Ishikawa (cell line): ENCODE measurements at regions not wholly inside any gene's neighbourhood (a gene's known extent, or its start where the extent isn't known, plus 50 kb on each side); places are given as distances from the start of the nearest gene placed in this dataset.

Source experiments
- CEBPB ChIP-seq: IDR thresholded peaks from 2 replicates; pipeline ENCODE4 v1.6.1; 2012
- CREB1 ChIP-seq: IDR thresholded peaks from 2 replicates; pipeline ENCODE4 v1.6.1; 2012; ENCODE audit warnings: low read depth
- EGR1 ChIP-seq: IDR thresholded peaks from 2 replicates; pipeline ENCODE4 v1.6.1; 2012
- EP300 ChIP-seq: IDR thresholded peaks from 2 replicates; pipeline ENCODE4 v1.6.1; 2012; ENCODE audit warnings: borderline replicate concordance
- FOXM1 ChIP-seq: IDR thresholded peaks from 2 replicates; pipeline ENCODE4 v1.6.1; 2012; ENCODE audit warnings: low read depth, borderline replicate concordance
- NFIC ChIP-seq: IDR thresholded peaks from 2 replicates; pipeline ENCODE4 v1.6.1; 2012
- RAD21 ChIP-seq: IDR thresholded peaks from 2 replicates; pipeline ENCODE4 v1.6.1; 2012; ENCODE audit warnings: low read depth
- TAF1 ChIP-seq: IDR thresholded peaks from 2 replicates; pipeline ENCODE4 v1.6.1; 2012; ENCODE audit warnings: low read depth, mild to moderate bottlenecking
- TCF12 ChIP-seq: IDR thresholded peaks from 2 replicates; pipeline ENCODE4 v1.6.1; 2012; ENCODE audit warnings: low read depth
- TEAD4 ChIP-seq: IDR thresholded peaks from 2 replicates; pipeline ENCODE4 v1.6.1; 2012
- YY1 ChIP-seq: IDR thresholded peaks from 2 replicates; pipeline ENCODE4 v1.6.1; 2012; ENCODE audit warnings: low read depth
- ZBTB7A ChIP-seq: IDR thresholded peaks from 2 replicates; pipeline ENCODE4 v1.6.1; 2012; ENCODE audit warnings: low read depth
- TF ChIP-seq, protein P1 (sequence below): IDR thresholded peaks from 2 replicates; pipeline ENCODE4 v1.6.1; 2012
- TF ChIP-seq, protein P2 (sequence below): IDR thresholded peaks from 2 replicates; pipeline ENCODE4 v1.6.1; 2012
- TF ChIP-seq, protein P3 (sequence below): IDR thresholded peaks from 2 replicates; pipeline ENCODE4 v1.6.1; 2012; ENCODE audit warnings: low read depth, mild to moderate bottlenecking

DNA sequence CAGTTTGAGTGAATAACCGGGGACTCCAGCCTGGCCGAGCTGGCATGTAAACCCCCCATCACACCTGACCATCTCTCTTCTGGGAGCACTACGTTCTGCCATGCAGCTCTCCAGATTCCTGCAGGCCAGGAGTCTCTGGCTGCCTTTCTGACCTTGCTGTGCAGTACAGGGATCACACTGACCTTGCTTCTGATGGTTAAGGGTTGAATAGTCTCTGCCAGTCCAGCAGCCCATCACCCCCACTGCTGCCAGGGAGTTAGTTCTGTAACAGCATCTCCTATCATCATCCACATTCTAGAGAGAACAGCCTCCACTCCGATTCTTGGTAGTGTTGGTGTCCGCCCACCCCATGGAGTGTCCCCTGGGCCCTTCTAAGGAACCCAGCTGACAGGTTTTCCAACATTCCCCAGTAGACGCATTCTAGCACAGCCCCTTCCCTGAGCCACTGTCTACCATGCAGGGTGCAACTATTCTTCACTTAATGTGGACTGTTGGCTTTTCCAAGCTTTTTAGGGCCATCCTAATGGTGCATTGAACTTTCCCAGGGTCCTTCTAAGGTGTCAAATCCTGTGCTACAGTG lies 109.8 kb downstream of the RIPK4 start:
- TF ChIP-seq CEBPB (no peak), TEAD4 (0 out of 2 replicates have a peak, but pooled peaks have one; percentile 59)

DNA sequence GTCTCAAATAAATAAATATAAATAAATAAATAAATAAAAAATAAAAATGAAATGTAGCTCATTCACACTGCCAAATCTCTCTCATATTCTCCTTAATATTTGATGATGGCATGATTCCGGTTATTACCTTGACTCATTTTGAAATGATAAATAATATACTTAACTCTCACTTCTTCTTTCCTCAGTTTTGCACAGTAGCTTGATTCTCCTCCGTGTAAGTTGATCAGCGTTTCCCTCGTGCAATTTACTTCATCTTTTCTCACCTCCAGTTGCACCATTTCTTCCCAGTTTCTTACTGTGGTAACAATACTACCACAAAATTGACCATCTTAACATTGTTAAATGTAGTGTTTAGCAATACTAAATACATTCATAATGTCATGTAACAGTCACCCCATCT lies 111.6 kb downstream of the RIPK4 start:
- TF ChIP-seq, protein P1, sequence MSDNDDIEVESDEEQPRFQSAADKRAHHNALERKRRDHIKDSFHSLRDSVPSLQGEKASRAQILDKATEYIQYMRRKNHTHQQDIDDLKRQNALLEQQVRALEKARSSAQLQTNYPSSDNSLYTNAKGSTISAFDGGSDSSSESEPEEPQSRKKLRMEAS, result no peak
- no peak for TF ChIP-seq CREB1
- no peak for TF ChIP-seq ZBTB7A
- TF ChIP-seq TEAD4, result no peak
- no peak for TF ChIP-seq NFIC
- no peak for TF ChIP-seq YY1
- no peak for TF ChIP-seq EGR1
- no peak for TF ChIP-seq CEBPB
- no peak for TF ChIP-seq EP300
- no peak for TF ChIP-seq TCF12
- TF ChIP-seq FOXM1, result no peak
- TF ChIP-seq RAD21, result no peak
- no peak for TF ChIP-seq TAF1

DNA sequence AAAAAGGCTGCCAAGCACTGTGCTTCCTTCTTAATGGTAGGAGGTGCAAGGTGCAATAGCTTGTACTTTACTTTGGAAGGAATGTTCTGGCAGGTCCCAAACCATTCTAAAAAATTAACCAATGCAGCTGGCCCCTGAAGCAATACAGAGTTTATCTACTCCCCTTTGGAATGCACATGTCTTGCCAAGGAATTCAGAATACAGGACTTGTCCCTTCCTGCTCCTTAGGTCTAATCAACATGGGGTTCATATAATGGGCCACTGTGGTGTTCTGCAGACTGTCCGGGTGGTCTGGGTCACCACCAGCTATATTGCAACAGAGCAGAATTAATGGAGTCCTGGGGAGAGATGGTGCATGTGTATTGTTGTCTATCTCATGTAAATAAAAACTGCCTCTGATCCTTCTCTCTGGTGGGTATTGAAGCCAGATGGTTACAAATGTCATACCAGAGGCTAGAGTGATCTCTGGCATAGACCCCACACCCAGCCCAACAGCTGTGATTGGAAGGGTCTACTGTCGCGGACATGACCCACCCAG lies 112.8 kb downstream of the RIPK4 start:
- TF ChIP-seq YY1, result peak; percentile 51; the same call in 1 of the 2 replicates
- no peak for TF ChIP-seq EGR1
- no peak for TF ChIP-seq FOXM1
- TF ChIP-seq CREB1, result no peak
- TF ChIP-seq, protein P1, result peak; percentile 98
- TF ChIP-seq TCF12, result peak; percentile 65
- TF ChIP-seq TEAD4, result peak; percentile 84
- TF ChIP-seq, protein P2, sequence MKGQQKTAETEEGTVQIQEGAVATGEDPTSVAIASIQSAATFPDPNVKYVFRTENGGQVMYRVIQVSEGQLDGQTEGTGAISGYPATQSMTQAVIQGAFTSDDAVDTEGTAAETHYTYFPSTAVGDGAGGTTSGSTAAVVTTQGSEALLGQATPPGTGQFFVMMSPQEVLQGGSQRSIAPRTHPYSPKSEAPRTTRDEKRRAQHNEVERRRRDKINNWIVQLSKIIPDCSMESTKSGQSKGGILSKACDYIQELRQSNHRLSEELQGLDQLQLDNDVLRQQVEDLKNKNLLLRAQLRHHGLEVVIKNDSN, result no peak
- TF ChIP-seq RAD21, result no peak
- no peak for TF ChIP-seq TAF1
- peak; percentile 77 for TF ChIP-seq NFIC
- TF ChIP-seq EP300, result no peak
- no peak; the same call in none of the 2 replicates for TF ChIP-seq CEBPB
- TF ChIP-seq, protein P3, sequence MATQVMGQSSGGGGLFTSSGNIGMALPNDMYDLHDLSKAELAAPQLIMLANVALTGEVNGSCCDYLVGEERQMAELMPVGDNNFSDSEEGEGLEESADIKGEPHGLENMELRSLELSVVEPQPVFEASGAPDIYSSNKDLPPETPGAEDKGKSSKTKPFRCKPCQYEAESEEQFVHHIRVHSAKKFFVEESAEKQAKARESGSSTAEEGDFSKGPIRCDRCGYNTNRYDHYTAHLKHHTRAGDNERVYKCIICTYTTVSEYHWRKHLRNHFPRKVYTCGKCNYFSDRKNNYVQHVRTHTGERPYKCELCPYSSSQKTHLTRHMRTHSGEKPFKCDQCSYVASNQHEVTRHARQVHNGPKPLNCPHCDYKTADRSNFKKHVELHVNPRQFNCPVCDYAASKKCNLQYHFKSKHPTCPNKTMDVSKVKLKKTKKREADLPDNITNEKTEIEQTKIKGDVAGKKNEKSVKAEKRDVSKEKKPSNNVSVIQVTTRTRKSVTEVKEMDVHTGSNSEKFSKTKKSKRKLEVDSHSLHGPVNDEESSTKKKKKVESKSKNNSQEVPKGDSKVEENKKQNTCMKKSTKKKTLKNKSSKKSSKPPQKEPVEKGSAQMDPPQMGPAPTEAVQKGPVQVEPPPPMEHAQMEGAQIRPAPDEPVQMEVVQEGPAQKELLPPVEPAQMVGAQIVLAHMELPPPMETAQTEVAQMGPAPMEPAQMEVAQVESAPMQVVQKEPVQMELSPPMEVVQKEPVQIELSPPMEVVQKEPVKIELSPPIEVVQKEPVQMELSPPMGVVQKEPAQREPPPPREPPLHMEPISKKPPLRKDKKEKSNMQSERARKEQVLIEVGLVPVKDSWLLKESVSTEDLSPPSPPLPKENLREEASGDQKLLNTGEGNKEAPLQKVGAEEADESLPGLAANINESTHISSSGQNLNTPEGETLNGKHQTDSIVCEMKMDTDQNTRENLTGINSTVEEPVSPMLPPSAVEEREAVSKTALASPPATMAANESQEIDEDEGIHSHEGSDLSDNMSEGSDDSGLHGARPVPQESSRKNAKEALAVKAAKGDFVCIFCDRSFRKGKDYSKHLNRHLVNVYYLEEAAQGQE, result no peak
- no peak for TF ChIP-seq ZBTB7A

DNA sequence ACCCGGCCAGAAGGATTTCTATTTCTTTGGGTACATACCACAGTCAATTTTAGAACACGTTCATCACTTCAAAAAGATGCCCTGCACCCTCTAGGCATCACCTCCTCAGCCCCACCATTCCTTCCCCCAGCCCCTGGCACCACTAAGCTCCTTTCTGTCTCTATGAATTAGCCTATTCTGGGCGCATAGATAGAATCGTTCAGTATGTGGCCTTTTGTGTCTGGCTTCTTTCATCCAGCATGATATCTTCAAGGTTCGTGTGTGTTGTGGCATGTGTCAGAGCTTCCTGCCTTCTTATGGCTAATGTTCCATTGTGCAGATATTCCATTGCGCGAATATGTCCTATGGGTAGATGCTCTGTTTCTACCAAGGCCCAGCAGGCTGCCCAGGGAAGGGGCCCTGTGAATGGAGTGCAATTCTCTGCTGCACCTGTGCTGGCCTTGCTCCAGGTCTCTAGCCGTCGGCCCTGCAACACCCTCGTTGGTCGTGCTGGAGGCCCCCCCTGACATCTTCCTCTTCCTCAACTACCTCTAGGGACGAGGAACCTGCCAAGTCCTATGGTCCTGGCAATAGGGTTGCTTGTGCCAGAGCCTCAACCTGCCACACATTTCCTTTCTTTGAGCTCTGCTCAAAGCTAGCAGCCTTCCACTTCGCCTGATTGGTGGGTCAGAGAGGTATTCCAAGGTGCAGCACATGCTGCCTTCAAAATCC lies 113.5 kb downstream of the RIPK4 start:
- TF ChIP-seq, protein P2, result no peak
- no peak for TF ChIP-seq NFIC
- no peak for TF ChIP-seq ZBTB7A
- TF ChIP-seq FOXM1, result no peak
- TF ChIP-seq CEBPB, result no peak
- TF ChIP-seq TCF12, result no peak
- no peak for TF ChIP-seq EGR1
- TF ChIP-seq, protein P3, result no peak
- TF ChIP-seq TEAD4, result no peak
- no peak for TF ChIP-seq YY1
- no peak for TF ChIP-seq RAD21
- TF ChIP-seq EP300, result no peak
- no peak for TF ChIP-seq TAF1
- TF ChIP-seq, protein P1, result no peak

DNA sequence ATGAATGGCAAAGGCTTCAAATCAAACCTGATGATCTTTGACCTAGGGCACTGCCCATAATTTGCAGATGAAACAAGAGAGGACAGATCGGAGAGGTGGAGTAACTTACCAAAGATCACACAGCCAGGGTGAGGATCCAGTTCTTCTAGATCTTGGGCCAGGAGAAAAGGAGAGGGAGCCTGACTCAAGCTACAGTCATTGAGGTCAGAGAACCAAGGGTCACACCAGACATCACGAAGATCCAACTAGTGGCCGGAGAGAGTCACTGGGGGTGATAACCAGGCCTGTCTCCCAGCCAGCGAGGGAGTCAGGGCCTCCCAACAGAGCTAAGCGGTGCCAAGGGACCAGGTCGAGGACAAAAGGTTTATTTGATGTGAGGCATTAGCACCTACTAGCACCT lies 115.0 kb downstream of the RIPK4 start:
- TF ChIP-seq, protein P2, result no peak
- TF ChIP-seq CREB1, result no peak
- TF ChIP-seq YY1, result no peak
- no peak for TF ChIP-seq NFIC
- no peak for TF ChIP-seq EP300
- TF ChIP-seq, protein P1, result no peak
- TF ChIP-seq TCF12, result no peak
- TF ChIP-seq ZBTB7A, result no peak
- TF ChIP-seq RAD21, result no peak
- TF ChIP-seq CEBPB, result no peak
- TF ChIP-seq TEAD4, result no peak
- no peak for TF ChIP-seq FOXM1
- TF ChIP-seq TAF1, result no peak
- TF ChIP-seq, protein P3, result no peak
- TF ChIP-seq EGR1, result no peak
